ENCODE measurements at regions not wholly inside any gene's neighbourhood (a gene's known extent, or its start where the extent isn't known, plus 50 kb on each side); places are given as distances from the start of the nearest gene placed in this dataset.
A peak's percentile ranks its signal among the peaks of the same experiment; 100 is the strongest.

- H3K27ac ChIP-seq (ENCODE audit: low read depth, low read length) = no peak overlapping the region
- Mint-ChIP-seq H3K27ac (no peak overlapping the region), H3K36me3 (peaks cover 0 to 18% (median 2%) of the 10 kb centered on the region in 3 donors), H3K27me3 (peaks cover 1 to 4% of the 10 kb centered on the region in 2 donors), H3K4me3 (no peak overlapping the region), H3K4me1 (peaks cover 0 to 5% (median 2%) of the 10 kb centered on the region in 3 donors), H3K9me3 (peaks cover 12 to 30% (median 26%) of the 10 kb centered on the region in 5 donors)
- ChIA-PET POLR2A (no interaction called here), CTCF (no interaction called here)
- H3K36me3 ChIP-seq (ENCODE audit: insufficient read depth, low read length) = no peaks in the 10 kb centered on the region
- no peaks in the 10 kb centered on the region for H3K9me3 ChIP-seq (ENCODE audit: low read length)
- H3K4me1 ChIP-seq (ENCODE audit: insufficient read depth, low read length) = no peaks in the 10 kb centered on the region
- H3K27me3 ChIP-seq (ENCODE audit: insufficient read depth, low read length, poor library complexity, severe bottlenecking) = no peaks in the 10 kb centered on the region
- DNase-seq = no peak
- H3K4me3 ChIP-seq (ENCODE audit: low read length) = no peak overlapping the region
These were observed 66.3 kb downstream of the PTGR3 start for GRCh38 chr18:75142677-75143076.

GRCh38 chr18:75141734-75142133, 67.2 kb downstream of the PTGR3 start:
- H3K4me1 Mint-ChIP-seq = peaks cover 0 to 4% (median 2%) of the 10 kb centered on the region in 3 donors
- Histone ChIP-seq H3K36me3 (ENCODE audit: insufficient read depth, low read length) (no peaks in the 10 kb centered on the region), H3K4me1 (ENCODE audit: insufficient read depth, low read length) (no peaks in the 10 kb centered on the region), H3K4me3 (ENCODE audit: low read length) (no peak overlapping the region), H3K27ac (ENCODE audit: low read depth, low read length) (no peak overlapping the region), H3K27me3 (ENCODE audit: insufficient read depth, low read length, poor library complexity, severe bottlenecking) (no peaks in the 10 kb centered on the region), H3K9me3 (ENCODE audit: low read length) (no peaks in the 10 kb centered on the region)
- H3K9me3 Mint-ChIP-seq = peaks cover 6 to 21% (median 17%) of the 10 kb centered on the region in 5 donors
- no peak for DNase-seq
- peaks cover 0 to 16% (median 2%) of the 10 kb centered on the region in 3 donors for H3K36me3 Mint-ChIP-seq
- no peak overlapping the region for H3K27ac Mint-ChIP-seq
- CTCF ChIA-PET = interaction anchor here (1.3 kb wide), 1 partner anchor 24 kb away, joined by 3 read pairs; no protein-coding TSS in a partner anchor
- POLR2A ChIA-PET = no interaction called here
- H3K27me3 Mint-ChIP-seq = peaks cover 3 to 4% of the 10 kb centered on the region in 2 donors
- no peak overlapping the region for H3K4me3 Mint-ChIP-seq

GRCh38 chr18:75141166-75141565, 67.8 kb downstream of the PTGR3 start:
- Histone ChIP-seq H3K9me3 (ENCODE audit: low read length) (no peaks in the 10 kb centered on the region), H3K36me3 (ENCODE audit: insufficient read depth, low read length) (no peaks in the 10 kb centered on the region), H3K4me3 (ENCODE audit: low read length) (no peak overlapping the region), H3K27me3 (ENCODE audit: insufficient read depth, low read length, poor library complexity, severe bottlenecking) (no peaks in the 10 kb centered on the region), H3K4me1 (ENCODE audit: insufficient read depth, low read length) (no peaks in the 10 kb centered on the region), H3K27ac (ENCODE audit: low read depth, low read length) (no peak overlapping the region)
- Mint-ChIP-seq H3K4me1 (peaks cover 0 to 2% (median 0%) of the 10 kb centered on the region in 3 donors), H3K27me3 (peaks cover 3 to 4% of the 10 kb centered on the region in 2 donors), H3K27ac (no peak overlapping the region), H3K4me3 (no peak overlapping the region), H3K36me3 (peaks cover 0 to 10% (median 2%) of the 10 kb centered on the region in 3 donors), H3K9me3 (peaks cover 5 to 15% (median 12%) of the 10 kb centered on the region in 5 donors)
- POLR2A ChIA-PET = no interaction called here
- CTCF ChIA-PET = interaction anchor here (1.3 kb wide), 1 partner anchor 24 kb away, joined by 3 read pairs; no protein-coding TSS in a partner anchor
- DNase-seq = no peak

GRCh38 chr18:75140296-75140695, 68.6 kb downstream of the PTGR3 start:
- no peak overlapping the region for H3K4me3 ChIP-seq (ENCODE audit: low read length)
- no peak overlapping the region for H3K27ac Mint-ChIP-seq
- H3K27ac ChIP-seq (ENCODE audit: low read depth, low read length) = no peak overlapping the region
- POLR2A ChIA-PET = no interaction called here
- H3K9me3 ChIP-seq (ENCODE audit: low read length) = no peaks in the 10 kb centered on the region
- H3K36me3 Mint-ChIP-seq = peaks cover 0 to 6% (median 2%) of the 10 kb centered on the region in 3 donors
- H3K9me3 Mint-ChIP-seq = peaks cover 5 to 10% (median 8%) of the 10 kb centered on the region in 5 donors
- no peaks in the 10 kb centered on the region for H3K36me3 ChIP-seq (ENCODE audit: insufficient read depth, low read length)
- H3K4me1 Mint-ChIP-seq = peaks cover 0 to 2% (median 0%) of the 10 kb centered on the region in 3 donors
- DNase-seq = no peak
- no peak overlapping the region for H3K4me3 Mint-ChIP-seq
- H3K4me1 ChIP-seq (ENCODE audit: insufficient read depth, low read length) = no peaks in the 10 kb centered on the region
- H3K27me3 ChIP-seq (ENCODE audit: insufficient read depth, low read length, poor library complexity, severe bottlenecking) = no peaks in the 10 kb centered on the region
- CTCF ChIA-PET = no interaction called here
- H3K27me3 Mint-ChIP-seq = peaks cover 3 to 4% of the 10 kb centered on the region in 2 donors

- Histone ChIP-seq H3K36me3 (ENCODE audit: insufficient read depth, low read length) (no peaks in the 10 kb centered on the region), H3K27me3 (ENCODE audit: insufficient read depth, low read length, poor library complexity, severe bottlenecking) (no peaks in the 10 kb centered on the region), H3K4me3 (ENCODE audit: low read length) (no peak overlapping the region), H3K27ac (ENCODE audit: low read depth, low read length) (no peak overlapping the region), H3K4me1 (ENCODE audit: insufficient read depth, low read length) (no peaks in the 10 kb centered on the region), H3K9me3 (ENCODE audit: low read length) (no peaks in the 10 kb centered on the region)
- DNase-seq = no peak
- Mint-ChIP-seq H3K36me3 (peaks cover 0 to 2% (median under 1%) of the 10 kb centered on the region in 3 donors), H3K9me3 (peaks cover 0 to 5% (median 3%) of the 10 kb centered on the region in 5 donors), H3K27ac (peak overlapping the region in 1 of 8 donors; percentile 19), H3K4me3 (no peak overlapping the region), H3K4me1 (peaks cover 0 to 2% (median 0%) of the 10 kb centered on the region in 3 donors), H3K27me3 (peaks cover 3 to 8% of the 10 kb centered on the region in 2 donors)
- POLR2A ChIA-PET = no interaction called here
- CTCF ChIA-PET = no interaction called here
These were observed 69.6 kb downstream of the PTGR3 start for GRCh38 chr18:75139226-75139911.

- Mint-ChIP-seq H3K4me1 (peaks cover 0 to 2% (median 0%) of the 10 kb centered on the region in 3 donors), H3K9me3 (no peaks in the 10 kb centered on the region), H3K4me3 (no peak overlapping the region), H3K36me3 (no peaks in the 10 kb centered on the region), H3K27ac (no peak overlapping the region), H3K27me3 (peaks cover 3 to 12% of the 10 kb centered on the region in 2 donors)
- H3K4me3 ChIP-seq (ENCODE audit: low read length) = no peak overlapping the region
- DNase-seq = no peak
- POLR2A ChIA-PET = no interaction called here
- H3K4me1 ChIP-seq (ENCODE audit: insufficient read depth, low read length) = no peaks in the 10 kb centered on the region
- H3K27me3 ChIP-seq (ENCODE audit: insufficient read depth, low read length, poor library complexity, severe bottlenecking) = peaks cover 3% of the 10 kb centered on the region
- no peaks in the 10 kb centered on the region for H3K9me3 ChIP-seq (ENCODE audit: low read length)
- no peak overlapping the region for H3K27ac ChIP-seq (ENCODE audit: low read depth, low read length)
- H3K36me3 ChIP-seq (ENCODE audit: insufficient read depth, low read length) = no peaks in the 10 kb centered on the region
- CTCF ChIA-PET = no interaction called here
These were observed 71.5 kb downstream of the PTGR3 start for GRCh38 chr18:75137346-75137877.

- no peak for DNase-seq
- Histone ChIP-seq H3K36me3 (ENCODE audit: insufficient read depth, low read length) (no peaks in the 10 kb centered on the region), H3K27ac (ENCODE audit: low read depth, low read length) (no peak overlapping the region), H3K9me3 (ENCODE audit: low read length) (no peaks in the 10 kb centered on the region), H3K4me1 (ENCODE audit: insufficient read depth, low read length) (no peaks in the 10 kb centered on the region), H3K27me3 (ENCODE audit: insufficient read depth, low read length, poor library complexity, severe bottlenecking) (peaks cover 3% of the 10 kb centered on the region), H3K4me3 (ENCODE audit: low read length) (no peak overlapping the region)
- Mint-ChIP-seq H3K36me3 (no peaks in the 10 kb centered on the region), H3K4me3 (no peak overlapping the region), H3K9me3 (no peaks in the 10 kb centered on the region), H3K27me3 (peaks cover 3 to 8% of the 10 kb centered on the region in 2 donors), H3K4me1 (peaks cover 0 to 2% (median 0%) of the 10 kb centered on the region in 3 donors), H3K27ac (peak overlapping the region in 1 of 8 donors; percentile 19)
- CTCF ChIA-PET = no interaction called here
- POLR2A ChIA-PET = no interaction called here
These were observed 73.7 kb downstream of the PTGR3 start for GRCh38 chr18:75135158-75135725.

- CTCF ChIA-PET = no interaction called here
- Histone ChIP-seq H3K27me3 (ENCODE audit: insufficient read depth, low read length, poor library complexity, severe bottlenecking) (peaks cover 3% of the 10 kb centered on the region), H3K27ac (ENCODE audit: low read depth, low read length) (no peak overlapping the region), H3K9me3 (ENCODE audit: low read length) (no peaks in the 10 kb centered on the region), H3K4me3 (ENCODE audit: low read length) (no peak overlapping the region), H3K36me3 (ENCODE audit: insufficient read depth, low read length) (no peaks in the 10 kb centered on the region), H3K4me1 (ENCODE audit: insufficient read depth, low read length) (no peaks in the 10 kb centered on the region)
- peaks cover 1 to 8% of the 10 kb centered on the region in 2 donors for H3K27me3 Mint-ChIP-seq
- no peak for DNase-seq
- POLR2A ChIA-PET = no interaction called here
- H3K9me3 Mint-ChIP-seq = no peaks in the 10 kb centered on the region
- H3K27ac Mint-ChIP-seq = no peak overlapping the region
- H3K4me3 Mint-ChIP-seq = no peak overlapping the region
- no peaks in the 10 kb centered on the region for H3K36me3 Mint-ChIP-seq
- H3K4me1 Mint-ChIP-seq = no peaks in the 10 kb centered on the region
These were observed 74.3 kb downstream of the PTGR3 start for GRCh38 chr18:75134611-75134975.
